ENCODE measurements at regions not wholly inside any gene's neighbourhood (a gene's known extent, or its start where the extent isn't known, plus 50 kb on each side); places are given as distances from the start of the nearest gene placed in this dataset.

- TF ChIP-seq PAX5 (IDR thresholded peaks at IDR 0.05; ENCODE audit: insufficient read depth, low read length, severe bottlenecking) (no peak), POLR2A (IDR thresholded peaks at IDR 0.05; ENCODE audit: low read depth, low read length) (no peak), POLR2AphosphoS5 (IDR thresholded peaks at IDR 0.05; ENCODE audit: low read depth, low read length) (no peak), SPI1 (IDR thresholded peaks at IDR 0.05; ENCODE audit: low read depth, low read length) (no peak), TAF1 (IDR thresholded peaks at IDR 0.05; ENCODE audit: low read depth, low read length) (no peak)
Measured at GRCh38 chr20:6566821-6567220, 200.7 kb upstream of the BMP2 start.

All from GM12891 (cell line).